ENCODE measurements at regions not wholly inside any gene's neighbourhood (a gene's known extent, or its start where the extent isn't known, plus 50 kb on each side); places are given as distances from the start of the nearest gene placed in this dataset.

GRCh38 chr2:16791496-16791895 lies 125.9 kb upstream of the CYRIA start:
- no peak for TF ChIP-seq CTCF (IDR thresholded peaks at IDR 0.05)
- TF ChIP-seq POLR2A (IDR thresholded peaks at IDR 0.05) = no peak
